AG09319 (cell line): ENCODE measurements at regions not wholly inside any gene's neighbourhood (a gene's known extent, or its start where the extent isn't known, plus 50 kb on each side); places are given as distances from the start of the nearest gene placed in this dataset.

Experiments
- DNase-seq: peaks from one replicate; pipeline ENCODE4 v3.0.0-alpha.2; 2010; ENCODE audit warnings: low read depth; ENCODE audit errors: extremely low read depth
- TF ChIP-seq, protein P1 (sequence below): IDR thresholded peaks from 2 replicates; pipeline ENCODE4 v1.5.1; 2011; ENCODE audit warnings: low read depth, mild to moderate bottlenecking, inconsistent platforms, low read length, moderate library complexity

DNA sequence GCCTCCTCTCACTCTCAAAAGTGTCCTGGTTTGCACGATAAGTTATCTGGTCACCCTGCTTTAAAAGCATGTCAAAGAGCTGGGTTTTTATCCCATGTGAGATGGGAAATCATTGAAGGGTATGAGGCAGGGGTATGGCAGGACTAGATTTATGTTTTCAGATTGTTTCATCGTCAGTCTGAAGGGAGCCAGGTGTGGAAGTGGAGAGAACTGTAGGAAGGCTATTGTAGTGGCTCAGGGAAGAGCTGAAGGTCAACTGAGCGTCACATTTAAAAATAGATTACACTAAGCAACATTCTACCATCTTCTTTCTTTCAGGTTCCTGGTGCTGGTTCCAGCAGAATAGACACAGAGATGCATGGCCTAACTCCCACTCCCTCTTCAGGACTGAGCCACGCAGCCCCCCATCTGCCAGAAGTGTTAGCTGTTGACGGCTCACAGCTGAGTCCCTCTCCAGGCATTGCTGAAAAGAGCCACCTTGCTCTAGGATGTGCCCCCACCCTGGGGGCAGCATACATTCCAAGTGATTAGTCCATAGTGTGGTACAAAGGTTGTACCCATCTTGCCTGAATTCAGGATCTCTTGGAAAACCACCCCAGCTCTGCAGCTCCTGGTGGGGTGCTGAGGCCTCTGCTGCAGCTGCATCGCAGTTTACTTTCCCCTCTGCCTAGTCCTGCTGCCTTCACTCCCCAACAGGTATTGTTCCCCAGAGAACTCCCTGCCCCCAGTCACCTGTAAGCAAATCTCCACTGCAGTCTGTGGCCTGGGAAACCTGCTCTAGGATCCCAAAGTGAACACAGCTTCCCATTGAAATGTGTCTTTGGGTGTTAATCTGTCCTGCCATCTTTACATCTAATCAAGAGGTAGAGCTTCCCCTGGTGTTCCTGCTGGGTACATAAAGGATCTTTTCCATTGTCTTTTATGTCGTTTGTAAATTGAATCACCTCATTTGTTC is 79.5 kb upstream of the KLF7 start:
- no peak for DNase-seq

DNA sequence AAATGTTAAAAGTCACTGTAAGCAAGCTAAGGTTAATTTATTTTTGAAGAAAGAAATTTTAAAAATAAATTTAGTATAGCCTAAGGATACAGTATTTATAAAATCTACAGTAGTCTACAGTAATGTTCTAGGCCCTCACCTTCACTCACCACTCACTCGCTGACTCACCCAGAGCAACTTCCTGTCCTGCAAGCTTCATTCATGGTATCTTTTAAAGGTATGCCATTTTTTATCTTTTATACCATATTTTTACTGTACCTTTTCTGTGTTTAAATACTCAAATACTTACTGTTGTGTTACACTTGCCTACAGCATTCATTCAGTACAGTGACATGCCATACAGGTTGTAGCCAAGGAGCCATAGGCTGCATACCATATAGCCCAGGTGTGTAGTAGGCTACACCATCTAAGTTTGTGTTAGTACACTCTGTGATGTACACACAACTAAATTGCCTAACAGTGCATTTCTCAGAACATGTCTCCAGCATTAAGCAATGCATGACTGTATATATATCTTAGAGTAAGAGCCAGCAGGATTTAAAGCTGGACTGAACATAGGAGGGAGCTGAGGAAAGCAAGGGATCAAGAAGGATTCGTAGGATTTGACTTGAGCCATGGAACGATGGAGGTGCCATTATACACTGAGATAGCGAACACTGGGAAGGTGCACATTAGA is 83.1 kb upstream of the KLF7 start:
- TF ChIP-seq, protein P1, sequence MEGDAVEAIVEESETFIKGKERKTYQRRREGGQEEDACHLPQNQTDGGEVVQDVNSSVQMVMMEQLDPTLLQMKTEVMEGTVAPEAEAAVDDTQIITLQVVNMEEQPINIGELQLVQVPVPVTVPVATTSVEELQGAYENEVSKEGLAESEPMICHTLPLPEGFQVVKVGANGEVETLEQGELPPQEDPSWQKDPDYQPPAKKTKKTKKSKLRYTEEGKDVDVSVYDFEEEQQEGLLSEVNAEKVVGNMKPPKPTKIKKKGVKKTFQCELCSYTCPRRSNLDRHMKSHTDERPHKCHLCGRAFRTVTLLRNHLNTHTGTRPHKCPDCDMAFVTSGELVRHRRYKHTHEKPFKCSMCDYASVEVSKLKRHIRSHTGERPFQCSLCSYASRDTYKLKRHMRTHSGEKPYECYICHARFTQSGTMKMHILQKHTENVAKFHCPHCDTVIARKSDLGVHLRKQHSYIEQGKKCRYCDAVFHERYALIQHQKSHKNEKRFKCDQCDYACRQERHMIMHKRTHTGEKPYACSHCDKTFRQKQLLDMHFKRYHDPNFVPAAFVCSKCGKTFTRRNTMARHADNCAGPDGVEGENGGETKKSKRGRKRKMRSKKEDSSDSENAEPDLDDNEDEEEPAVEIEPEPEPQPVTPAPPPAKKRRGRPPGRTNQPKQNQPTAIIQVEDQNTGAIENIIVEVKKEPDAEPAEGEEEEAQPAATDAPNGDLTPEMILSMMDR, result no peak
- DNase-seq, result no peak

More for the DNA sequence above, 79.5 kb upstream of the KLF7 start:
- TF ChIP-seq, protein P1, result no peak

DNA sequence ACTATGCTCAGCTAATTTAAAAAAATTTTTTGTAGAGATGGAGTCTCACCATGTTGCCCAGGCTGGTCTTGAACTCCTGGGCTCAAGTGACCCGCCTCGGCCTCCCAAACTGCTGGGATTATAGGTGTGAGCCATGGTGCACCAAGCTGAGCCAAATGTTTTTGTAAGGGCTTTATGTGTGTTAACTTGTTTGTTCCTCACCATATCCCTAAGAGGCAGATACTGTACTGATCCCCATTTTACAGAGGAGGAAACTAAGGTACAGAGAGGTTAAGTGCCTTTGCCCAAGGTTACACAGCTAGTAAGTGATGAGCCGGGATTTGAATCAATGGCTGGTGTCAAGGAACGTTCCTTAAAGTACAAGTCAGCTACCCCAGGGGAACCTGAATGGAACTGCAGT is 85.3 kb upstream of the KLF7 start:
- no peak for DNase-seq
- TF ChIP-seq, protein P1, result no peak

DNA sequence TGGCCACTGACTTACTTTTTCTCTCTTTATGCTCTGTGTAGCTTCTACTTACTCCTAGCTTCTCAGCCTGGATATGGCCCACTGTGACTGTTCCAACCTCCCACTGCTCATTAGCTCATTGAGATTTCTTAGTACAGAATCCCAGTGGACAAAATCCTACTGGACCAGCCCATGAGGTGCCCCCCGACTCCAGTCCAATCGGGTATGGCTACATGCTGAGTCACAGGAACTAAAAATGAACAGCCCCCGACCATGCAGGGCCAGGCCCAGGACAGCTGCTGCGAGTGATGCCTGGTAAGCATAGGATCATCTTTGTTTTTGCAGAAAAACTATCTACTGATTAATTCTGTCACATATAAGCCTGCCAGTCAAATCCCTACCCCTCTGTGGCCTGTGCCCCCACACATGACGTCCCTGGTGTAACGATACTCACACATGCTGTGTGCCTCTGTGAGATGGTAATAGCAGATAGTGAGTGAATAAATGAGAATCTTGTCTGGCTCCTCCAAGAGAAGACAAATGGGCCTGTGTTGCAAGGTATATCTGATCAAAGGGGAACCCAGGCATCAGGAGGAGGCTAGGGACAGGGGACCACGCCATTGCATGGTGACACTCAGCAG is 85.9 kb upstream of the KLF7 start:
- TF ChIP-seq, protein P1, result no peak

DNA sequence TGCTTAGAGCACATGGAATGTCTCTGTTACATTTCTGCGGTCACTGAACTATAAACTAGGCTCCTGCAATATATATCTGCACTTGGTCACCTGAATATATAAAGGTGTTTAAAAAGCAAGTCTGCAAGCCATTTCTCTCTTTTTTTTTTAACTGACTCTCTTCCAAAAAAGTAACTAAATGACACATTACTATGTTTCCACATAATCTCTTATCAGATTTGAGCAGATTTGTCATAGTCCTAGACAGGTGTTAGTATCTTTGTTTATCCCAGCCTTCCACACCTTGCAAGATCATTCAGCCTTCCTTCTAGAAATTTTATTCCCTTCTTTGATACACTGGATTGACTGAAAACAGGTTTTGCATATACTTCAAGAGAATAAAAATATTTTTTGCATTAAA is 86.7 kb upstream of the KLF7 start:
- TF ChIP-seq, protein P1, result no peak

More for the DNA sequence above, 85.9 kb upstream of the KLF7 start:
- no peak for DNase-seq

DNA sequence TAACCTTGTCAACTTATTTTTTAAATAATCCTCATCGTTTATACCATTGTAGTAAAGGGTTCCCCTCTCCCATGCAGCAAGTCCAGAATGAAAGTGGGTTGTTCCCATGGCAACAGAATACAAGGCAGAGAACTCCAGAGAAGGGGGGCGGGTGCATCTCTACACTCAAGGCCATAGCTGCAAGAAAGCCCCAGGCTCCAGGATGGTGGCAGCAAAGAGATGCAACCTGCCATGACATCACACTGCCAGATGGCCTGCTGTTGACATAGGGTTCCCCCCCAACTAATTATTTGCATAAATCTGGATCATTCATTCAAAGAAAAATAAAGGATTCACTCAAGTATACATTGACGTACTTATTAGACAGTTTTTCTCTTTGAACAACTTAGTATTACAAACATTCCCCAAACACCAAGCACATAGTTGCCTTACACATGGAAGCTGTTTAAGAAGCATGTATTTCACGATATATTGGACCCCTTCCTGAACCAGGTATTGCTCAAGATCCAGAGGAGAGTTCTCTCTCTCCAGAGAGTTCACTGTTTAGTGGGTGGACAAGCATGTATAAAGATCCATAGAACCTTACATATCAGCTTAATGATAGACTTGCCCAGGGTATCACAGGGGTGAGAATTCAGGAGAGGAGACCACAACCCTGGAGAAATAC is 87.4 kb upstream of the KLF7 start:
- TF ChIP-seq, protein P1, result no peak
- no peak for DNase-seq

More for the DNA sequence above, 86.7 kb upstream of the KLF7 start:
- DNase-seq, result no peak
